Astrocyte of the hippocampus (primary cell): ENCODE measurements at regions not wholly inside any gene's neighbourhood (a gene's known extent, or its start where the extent isn't known, plus 50 kb on each side); places are given as distances from the start of the nearest gene placed in this dataset.
"Not testable (repeated sequence)": the region's sequence is repeated elsewhere in the genome, so short reads cannot be mapped to it uniquely, and the experiment has no call there.

Source experiments
- DNase-seq: peaks from one replicate; pipeline ENCODE4 v3.0.0; 2011; ENCODE audit warnings: low read depth, low spot score

GRCh38 chr18:73549236-73549635, 598.4 kb downstream of the FBXO15 start:
- DNase-seq, result peak; percentile 11

GRCh38 chr18:73545472-73545871, 602.2 kb downstream of the FBXO15 start:
- no peak for DNase-seq

- no peak for DNase-seq
These were observed 603.0 kb downstream of the FBXO15 start for GRCh38 chr18:73544617-73545016.

DNA sequence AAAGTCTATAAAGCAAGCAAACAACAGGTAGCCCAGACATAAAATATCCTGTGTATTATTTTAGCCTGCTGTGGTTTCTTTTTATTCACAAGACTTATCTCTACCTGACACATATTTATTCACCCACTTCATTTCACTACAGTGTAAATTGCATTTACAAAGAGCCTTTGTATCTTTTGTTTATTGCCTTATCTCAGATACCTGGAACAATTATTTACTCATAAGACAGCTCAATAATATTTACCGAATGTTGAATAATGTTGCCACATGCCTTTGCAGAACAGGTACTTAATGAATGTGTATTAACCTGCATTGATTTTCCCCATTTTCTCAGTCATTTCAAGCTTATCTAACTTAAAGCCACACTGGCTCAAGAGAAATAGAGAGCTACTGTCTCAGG, 603.6 kb downstream of the FBXO15 start:
- no peak for DNase-seq

DNA sequence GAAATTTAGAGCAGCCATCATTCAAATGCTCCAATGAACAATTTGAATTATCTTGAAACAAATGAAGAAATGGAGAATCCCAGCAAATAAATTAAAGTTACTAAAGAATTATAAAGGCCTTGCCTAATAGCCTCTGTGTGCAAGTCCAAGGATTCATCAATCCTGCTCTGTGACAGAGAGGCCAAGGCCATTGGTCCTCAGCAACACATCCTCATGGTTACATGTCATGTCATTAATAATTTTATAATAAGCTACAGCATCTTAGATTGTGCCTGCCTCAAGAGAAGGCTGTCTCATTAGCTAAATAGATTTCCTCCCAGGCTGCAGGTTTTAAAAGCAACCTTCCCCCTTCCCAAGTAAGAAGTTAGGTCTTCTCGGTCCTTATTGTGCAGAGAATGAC, 611.6 kb downstream of the FBXO15 start:
- DNase-seq, result no peak

- no peak for DNase-seq
These were observed 612.4 kb downstream of the FBXO15 start for GRCh38 chr18:73535189-73535588.

GRCh38 chr18:73531601-73532000, 616.0 kb downstream of the FBXO15 start:
- DNase-seq, result no peak

DNA sequence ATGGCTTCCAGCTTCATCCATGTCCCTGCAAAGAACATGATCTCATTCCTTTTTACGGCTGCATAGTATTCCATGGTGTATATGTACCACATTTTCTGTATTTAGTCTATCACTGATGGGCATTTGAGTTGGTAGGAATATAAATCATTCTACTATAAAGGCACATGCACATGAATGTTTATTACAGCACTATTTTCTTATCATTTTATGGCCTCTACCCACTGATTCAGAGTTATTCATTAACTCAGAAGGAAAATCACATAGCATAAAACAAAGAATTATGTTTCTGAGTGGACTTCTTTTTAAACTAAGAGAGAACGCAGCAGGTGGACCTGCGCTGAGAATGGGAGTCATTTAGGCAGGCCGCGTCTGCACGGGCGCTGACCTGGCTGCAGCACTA, 619.6 kb downstream of the FBXO15 start:
- DNase-seq, result no peak

- no peak for DNase-seq
These were observed 627.4 kb downstream of the FBXO15 start for GRCh38 chr18:73520229-73520628.

DNA sequence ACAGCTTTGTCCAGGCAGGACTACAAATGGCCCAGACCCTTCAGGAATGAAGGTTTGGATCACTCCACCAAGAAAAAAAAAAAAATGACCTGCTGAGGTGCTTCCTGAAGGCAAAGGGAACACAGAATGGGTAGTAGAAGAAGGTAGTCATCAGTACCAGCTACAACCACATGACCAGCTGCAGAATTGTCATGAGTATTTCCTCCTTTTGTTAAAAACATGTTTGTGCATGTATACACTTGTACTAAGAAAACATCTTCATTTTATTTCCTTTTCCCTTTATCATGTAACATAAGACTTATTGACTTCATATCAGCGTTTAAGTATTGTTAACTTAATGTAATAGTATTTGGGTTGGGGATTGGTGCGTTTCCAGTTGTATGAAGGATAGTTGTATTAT, 631.6 kb downstream of the FBXO15 start:
- DNase-seq, result not testable (repeated sequence)

- no peak for DNase-seq
These were observed 633.2 kb downstream of the FBXO15 start for GRCh38 chr18:73514449-73514848.

GRCh38 chr18:73511771-73512503, 635.7 kb downstream of the FBXO15 start:
- DNase-seq, result peak; percentile 57

GRCh38 chr18:73509460-73509859, 638.2 kb downstream of the FBXO15 start:
- peak; percentile 9 for DNase-seq

GRCh38 chr18:73503326-73503725, 635.5 kb upstream of the NETO1 start:
- DNase-seq, result no peak

DNA sequence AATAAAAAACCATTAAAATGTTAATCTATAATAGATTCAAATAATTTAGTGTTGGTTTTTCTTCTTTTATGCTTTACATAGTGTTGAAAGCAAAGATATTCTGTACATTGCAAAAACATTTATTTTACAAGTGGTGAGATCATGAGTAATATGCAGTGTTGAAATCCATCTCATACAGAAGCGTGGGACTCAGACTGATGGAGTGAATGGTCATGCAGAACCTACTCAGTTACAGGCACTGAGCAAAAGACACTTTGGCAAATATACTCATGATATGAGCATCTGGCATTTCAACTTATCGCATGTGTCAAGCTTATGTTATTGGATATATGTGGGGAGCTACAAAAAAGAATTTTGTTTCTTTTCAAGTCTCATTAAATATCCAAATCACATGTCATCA, 620.2 kb upstream of the NETO1 start:
- no peak for DNase-seq

GRCh38 chr18:73485166-73485565, 617.4 kb upstream of the NETO1 start:
- DNase-seq, result no peak

GRCh38 chr18:73482901-73483300, 615.1 kb upstream of the NETO1 start:
- no peak for DNase-seq

GRCh38 chr18:73479477-73479876, 611.7 kb upstream of the NETO1 start:
- DNase-seq, result no peak

DNA sequence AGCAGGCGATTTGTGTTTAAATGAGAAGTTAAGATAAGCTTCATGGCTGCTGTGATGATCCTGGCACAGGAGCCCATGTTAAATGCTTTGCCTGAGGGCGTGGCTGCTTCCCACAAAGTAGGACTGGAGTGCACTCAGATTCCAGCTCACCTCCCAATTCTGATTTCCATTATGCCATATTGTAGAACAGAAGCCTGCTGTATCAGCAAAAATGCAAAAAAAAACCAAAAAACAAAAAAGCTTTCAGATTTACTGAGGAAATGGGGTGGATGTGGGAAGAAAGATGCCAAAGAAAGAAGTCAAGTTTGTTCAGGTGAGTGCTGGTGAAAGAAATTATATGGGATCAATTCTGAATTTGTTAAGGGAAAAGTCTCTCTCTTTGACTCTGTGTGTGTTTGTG, 610.4 kb upstream of the NETO1 start:
- DNase-seq, result no peak

- DNase-seq, result no peak
These were observed 608.2 kb upstream of the NETO1 start for GRCh38 chr18:73476031-73476430.

DNA sequence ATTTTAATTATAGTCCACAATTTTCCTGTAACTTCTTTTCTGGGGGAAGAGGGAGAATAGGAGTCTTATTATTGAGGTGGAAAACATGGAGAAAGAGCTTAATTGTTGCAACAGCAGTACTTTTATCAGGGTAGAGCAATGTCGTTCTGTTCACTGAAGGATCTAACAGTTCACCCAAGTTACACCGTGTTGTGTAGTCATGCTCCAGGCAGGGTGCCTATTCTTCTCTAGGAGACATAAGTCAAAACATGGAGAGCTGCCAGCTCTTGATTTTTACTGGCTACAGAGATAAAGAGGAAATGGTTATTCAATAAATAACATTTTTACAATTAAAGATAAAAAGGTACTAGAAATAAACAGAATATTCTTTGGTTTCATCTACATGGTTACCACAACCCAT, 594.3 kb upstream of the NETO1 start:
- DNase-seq, result peak; percentile 86

DNA sequence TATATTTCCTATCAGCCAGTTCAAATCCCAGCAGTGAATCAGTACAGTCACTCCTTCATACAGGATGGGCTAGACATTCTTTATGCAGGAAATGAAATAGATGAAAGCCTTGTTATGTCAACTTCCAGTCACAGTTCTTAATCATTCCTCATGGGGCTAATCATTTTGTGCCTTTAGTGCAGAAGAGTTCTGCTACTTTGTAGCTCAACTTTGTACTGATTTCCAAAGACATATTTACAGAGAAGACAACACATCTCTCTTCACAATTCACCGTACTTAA, 593.9 kb upstream of the NETO1 start:
- peak; percentile 21 for DNase-seq

- DNase-seq, result no peak
These were observed 593.4 kb upstream of the NETO1 start for GRCh38 chr18:73461038-73461779.
